GM12878 (cell line): ENCODE measurements at regions not wholly inside any gene's neighbourhood (a gene's known extent, or its start where the extent isn't known, plus 50 kb on each side); places are given as distances from the start of the nearest gene placed in this dataset.

Source experiments
- ATF7 ChIP-seq: fragments of 450-650 bp; IDR thresholded peaks from 2 replicates; pipeline ENCODE4 v1.6.1; 2016; ENCODE audit warnings: low read depth, mild to moderate bottlenecking
- EP300 ChIP-seq, 2 experiments: fragments of 150-350 bp in 1 of 2; IDR thresholded peaks; 2 replicates each; pipeline ENCODE4 v1.6.1; 2011 to 2012; ENCODE audit warnings: low read depth in 2 of 2, low read length in 2 of 2, borderline replicate concordance in 1 of 2, improper control_type of control experiment in 1 of 2, inconsistent platforms in 1 of 2; ENCODE audit not compliant: control insufficient read depth in 1 of 2
- HDAC2 ChIP-seq: fragments of 200-600 bp; sonication (generic); IDR thresholded peaks from 2 replicates; pipeline ENCODE4 v1.6.1; 2017
- IRF4 ChIP-seq: IDR thresholded peaks from 2 replicates; pipeline ENCODE4 v1.6.1; 2011; ENCODE audit warnings: low read depth, low read length
- JUND ChIP-seq: IDR thresholded peaks from 2 replicates; pipeline ENCODE4 v1.6.1; 2012; ENCODE audit warnings: low read depth, mild to moderate bottlenecking, low read length, improper control_type of control experiment, moderate library complexity
- NFIC ChIP-seq: IDR thresholded peaks from 2 replicates; pipeline ENCODE4 v1.6.1; 2012; ENCODE audit warnings: low read depth, mild to moderate bottlenecking, inconsistent platforms, low read length, moderate library complexity
- POLR2A ChIP-seq: IDR thresholded peaks from 2 replicates; pipeline ENCODE4 v1.6.1; 2011; ENCODE audit warnings: low read depth, mild to moderate bottlenecking, low read length
- SMAD1 ChIP-seq: fragments of 450-650 bp; IDR thresholded peaks from 2 replicates; pipeline ENCODE4 v1.6.1; 2018; ENCODE audit warnings: mild to moderate bottlenecking, low read depth; ENCODE audit not compliant: partially characterized antibody
- SMAD5 ChIP-seq: IDR thresholded peaks from 2 replicates; pipeline ENCODE4 v1.6.1; 2016; ENCODE audit warnings: antibody characterized with exemption, low read depth
- SP1 ChIP-seq: IDR thresholded peaks from one replicate; pipeline ENCODE4 v1.6.1; 2011; ENCODE audit warnings: low read depth, low read length
- ZSCAN29 ChIP-seq: fragments of 450-650 bp; IDR thresholded peaks from 2 replicates; pipeline ENCODE4 v1.6.1; 2017; ENCODE audit warnings: mild to moderate bottlenecking, moderate library complexity
- TF ChIP-seq, protein P1 (sequence below): fragments of 450-650 bp; IDR thresholded peaks from 2 replicates; pipeline ENCODE4 v1.6.1; 2016; ENCODE audit warnings: mild to moderate bottlenecking
- TF ChIP-seq, protein P2 (sequence below): IDR thresholded peaks from 2 replicates; pipeline ENCODE4 v1.6.1; 2012; ENCODE audit warnings: low read depth, low read length, improper control_type of control experiment
- TF ChIP-seq, protein P3 (sequence below), 3 experiments: IDR thresholded peaks in 2 of 3; conservative IDR thresholded peaks in 1 of 3; 2 replicates each; pipeline ENCODE4 v1.5.1; 2011; ENCODE audit warnings: low read depth in 3 of 3, low read length in 3 of 3, mild to moderate bottlenecking in 3 of 3, control low read depth in 2 of 3, moderate library complexity in 2 of 3, inconsistent platforms in 1 of 3, mixed read lengths in 1 of 3; ENCODE audit not compliant: control insufficient read depth in 2 of 3, insufficient read depth in 1 of 3; ENCODE audit errors: extremely low read depth in 1 of 3

DNA sequence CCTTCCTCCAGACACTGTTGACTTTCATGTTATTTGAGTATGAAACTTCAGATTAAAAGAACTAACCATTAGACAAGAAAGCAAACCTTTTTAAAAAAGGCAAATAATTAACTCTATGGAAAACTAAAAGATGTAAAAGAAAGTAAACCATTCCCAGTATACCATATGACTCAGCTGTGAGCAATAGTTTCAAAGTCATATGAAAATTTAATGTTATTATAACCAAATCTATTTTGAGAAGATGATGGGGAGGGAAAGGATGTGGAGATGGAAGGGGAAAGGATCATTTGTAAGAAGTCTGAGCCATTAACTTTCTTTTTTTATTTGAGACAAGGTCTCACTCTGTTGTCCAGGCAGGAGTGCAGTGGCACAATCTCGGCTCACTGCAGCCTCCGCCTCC is 131.8 kb downstream of the IRX5 start:
- TF ChIP-seq SMAD1 (no peak), SP1 (no peak), NFIC (no peak), SMAD5 (no peak), POLR2A (no peak), ATF7 (no peak), IRF4 (no peak), EP300 (IDR thresholded peaks at IDR 0.05; ENCODE audit: borderline replicate concordance in 1 of 2, control insufficient read depth in 1 of 2, low read depth in 2 of 2, low read length in 2 of 2) (no peak), ZSCAN29 (no peak), JUND (no peak), HDAC2 (no peak)
- TF ChIP-seq, protein P1, sequence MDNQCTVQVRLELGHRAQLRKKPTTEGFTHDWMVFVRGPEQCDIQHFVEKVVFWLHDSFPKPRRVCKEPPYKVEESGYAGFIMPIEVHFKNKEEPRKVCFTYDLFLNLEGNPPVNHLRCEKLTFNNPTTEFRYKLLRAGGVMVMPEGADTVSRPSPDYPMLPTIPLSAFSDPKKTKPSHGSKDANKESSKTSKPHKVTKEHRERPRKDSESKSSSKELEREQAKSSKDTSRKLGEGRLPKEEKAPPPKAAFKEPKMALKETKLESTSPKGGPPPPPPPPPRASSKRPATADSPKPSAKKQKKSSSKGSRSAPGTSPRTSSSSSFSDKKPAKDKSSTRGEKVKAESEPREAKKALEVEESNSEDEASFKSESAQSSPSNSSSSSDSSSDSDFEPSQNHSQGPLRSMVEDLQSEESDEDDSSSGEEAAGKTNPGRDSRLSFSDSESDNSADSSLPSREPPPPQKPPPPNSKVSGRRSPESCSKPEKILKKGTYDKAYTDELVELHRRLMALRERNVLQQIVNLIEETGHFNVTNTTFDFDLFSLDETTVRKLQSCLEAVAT = no peak
- TF ChIP-seq, protein P2, sequence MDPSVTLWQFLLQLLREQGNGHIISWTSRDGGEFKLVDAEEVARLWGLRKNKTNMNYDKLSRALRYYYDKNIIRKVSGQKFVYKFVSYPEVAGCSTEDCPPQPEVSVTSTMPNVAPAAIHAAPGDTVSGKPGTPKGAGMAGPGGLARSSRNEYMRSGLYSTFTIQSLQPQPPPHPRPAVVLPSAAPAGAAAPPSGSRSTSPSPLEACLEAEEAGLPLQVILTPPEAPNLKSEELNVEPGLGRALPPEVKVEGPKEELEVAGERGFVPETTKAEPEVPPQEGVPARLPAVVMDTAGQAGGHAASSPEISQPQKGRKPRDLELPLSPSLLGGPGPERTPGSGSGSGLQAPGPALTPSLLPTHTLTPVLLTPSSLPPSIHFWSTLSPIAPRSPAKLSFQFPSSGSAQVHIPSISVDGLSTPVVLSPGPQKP = no peak
- TF ChIP-seq, protein P3, sequence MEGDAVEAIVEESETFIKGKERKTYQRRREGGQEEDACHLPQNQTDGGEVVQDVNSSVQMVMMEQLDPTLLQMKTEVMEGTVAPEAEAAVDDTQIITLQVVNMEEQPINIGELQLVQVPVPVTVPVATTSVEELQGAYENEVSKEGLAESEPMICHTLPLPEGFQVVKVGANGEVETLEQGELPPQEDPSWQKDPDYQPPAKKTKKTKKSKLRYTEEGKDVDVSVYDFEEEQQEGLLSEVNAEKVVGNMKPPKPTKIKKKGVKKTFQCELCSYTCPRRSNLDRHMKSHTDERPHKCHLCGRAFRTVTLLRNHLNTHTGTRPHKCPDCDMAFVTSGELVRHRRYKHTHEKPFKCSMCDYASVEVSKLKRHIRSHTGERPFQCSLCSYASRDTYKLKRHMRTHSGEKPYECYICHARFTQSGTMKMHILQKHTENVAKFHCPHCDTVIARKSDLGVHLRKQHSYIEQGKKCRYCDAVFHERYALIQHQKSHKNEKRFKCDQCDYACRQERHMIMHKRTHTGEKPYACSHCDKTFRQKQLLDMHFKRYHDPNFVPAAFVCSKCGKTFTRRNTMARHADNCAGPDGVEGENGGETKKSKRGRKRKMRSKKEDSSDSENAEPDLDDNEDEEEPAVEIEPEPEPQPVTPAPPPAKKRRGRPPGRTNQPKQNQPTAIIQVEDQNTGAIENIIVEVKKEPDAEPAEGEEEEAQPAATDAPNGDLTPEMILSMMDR (IDR thresholded peaks at IDR 0.05 in 2 of 3, conservative IDR thresholded peaks at IDR 0.05 in 1 of 3; ENCODE audit: control insufficient read depth in 2 of 3, extremely low read depth in 1 of 3, insufficient read depth in 1 of 3, low read depth in 3 of 3, low read length in 3 of 3) = no peak
